Gastroesophageal sphincter (tissue), 3 donors: ENCODE measurements at regions not wholly inside any gene's neighbourhood (a gene's known extent, or its start where the extent isn't known, plus 50 kb on each side); places are given as distances from the start of the nearest gene placed in this dataset.

Experiments used
- EP300 ChIP-seq: sonication (generic); formaldehyde crosslinking; IDR thresholded peaks from one replicate; pipeline ENCODE4 v1.6.1; 2017; ENCODE audit warnings: antibody characterized with exemption, mild to moderate bottlenecking
- POLR2A ChIP-seq, 2 donors: fragments of 450-650 bp; IDR thresholded peaks; one replicate each; pipeline ENCODE4 v1.6.1; 2017; ENCODE audit warnings: antibody characterized with exemption in 2 of 2, mild to moderate bottlenecking in 2 of 2, moderate library complexity in 1 of 2
- POLR2AphosphoS5 ChIP-seq: sonication (generic); formaldehyde crosslinking; IDR thresholded peaks from one replicate; pipeline ENCODE4 v1.6.1; 2017; ENCODE audit warnings: antibody characterized with exemption
- TF ChIP-seq, protein P1 (sequence below), 4 experiments: fragments of 200-600 bp in 2 of 4; fragments of 450-650 bp in 2 of 4; sonication (generic) in 1 of 4; IDR thresholded peaks; one replicate each; pipeline ENCODE4 v1.5.1; 2017 to 2019; ENCODE audit warnings: antibody characterized with exemption in 4 of 4, mild to moderate bottlenecking in 2 of 4, moderate library complexity in 2 of 4

DNA sequence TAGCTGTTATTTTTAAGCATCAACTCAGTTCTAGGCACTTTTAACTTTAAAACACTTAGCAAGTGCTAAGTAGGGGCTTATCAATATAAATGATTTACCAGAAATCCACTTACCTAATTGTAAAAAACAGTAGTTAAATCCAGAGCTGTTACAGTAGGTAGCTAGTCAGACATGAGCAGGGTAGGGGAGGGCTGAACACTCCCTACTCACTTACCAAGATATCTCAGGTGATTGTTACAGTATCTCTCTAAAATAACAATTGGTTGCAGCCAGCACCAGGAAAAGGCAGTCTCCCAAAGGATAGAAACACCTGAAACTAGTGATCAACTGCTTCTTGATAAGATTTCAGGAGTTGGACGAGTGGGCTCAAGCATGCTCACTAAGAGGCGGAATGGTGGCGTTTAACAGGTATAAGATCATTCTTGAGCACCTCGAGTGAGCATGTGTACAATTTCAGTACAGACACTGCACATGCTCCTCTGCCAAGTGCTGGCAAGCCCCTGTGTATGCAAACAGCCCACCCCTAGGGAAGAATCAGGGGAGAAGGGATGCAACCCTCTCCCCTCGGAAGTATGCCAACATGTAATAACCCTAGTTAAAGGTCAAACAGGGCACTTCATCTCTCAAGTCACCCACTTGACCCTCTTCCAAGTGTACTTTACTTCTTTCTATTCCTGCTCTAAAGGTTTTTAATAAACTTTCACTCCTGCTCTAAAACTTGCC lies 1113.6 kb upstream of the SEL1L start:
- TF ChIP-seq, protein P1, sequence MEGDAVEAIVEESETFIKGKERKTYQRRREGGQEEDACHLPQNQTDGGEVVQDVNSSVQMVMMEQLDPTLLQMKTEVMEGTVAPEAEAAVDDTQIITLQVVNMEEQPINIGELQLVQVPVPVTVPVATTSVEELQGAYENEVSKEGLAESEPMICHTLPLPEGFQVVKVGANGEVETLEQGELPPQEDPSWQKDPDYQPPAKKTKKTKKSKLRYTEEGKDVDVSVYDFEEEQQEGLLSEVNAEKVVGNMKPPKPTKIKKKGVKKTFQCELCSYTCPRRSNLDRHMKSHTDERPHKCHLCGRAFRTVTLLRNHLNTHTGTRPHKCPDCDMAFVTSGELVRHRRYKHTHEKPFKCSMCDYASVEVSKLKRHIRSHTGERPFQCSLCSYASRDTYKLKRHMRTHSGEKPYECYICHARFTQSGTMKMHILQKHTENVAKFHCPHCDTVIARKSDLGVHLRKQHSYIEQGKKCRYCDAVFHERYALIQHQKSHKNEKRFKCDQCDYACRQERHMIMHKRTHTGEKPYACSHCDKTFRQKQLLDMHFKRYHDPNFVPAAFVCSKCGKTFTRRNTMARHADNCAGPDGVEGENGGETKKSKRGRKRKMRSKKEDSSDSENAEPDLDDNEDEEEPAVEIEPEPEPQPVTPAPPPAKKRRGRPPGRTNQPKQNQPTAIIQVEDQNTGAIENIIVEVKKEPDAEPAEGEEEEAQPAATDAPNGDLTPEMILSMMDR (IDR thresholded peaks at IDR 0.05) = no peak
- TF ChIP-seq POLR2AphosphoS5 (no peak), EP300 (no peak), POLR2A (IDR thresholded peaks at IDR 0.05) (no peak)
